Endothelial cell of umbilical vein (primary cell): ENCODE measurements at regions not wholly inside any gene's neighbourhood (a gene's known extent, or its start where the extent isn't known, plus 50 kb on each side); places are given as distances from the start of the nearest gene placed in this dataset.

Experiments used
- EZH2 ChIP-seq: IDR thresholded peaks from 2 replicates; pipeline ENCODE4 v1.6.1; 2012; ENCODE audit warnings: borderline replicate concordance, low read depth, mild to moderate bottlenecking, moderate library complexity, low read length, inconsistent platforms; ENCODE audit not compliant: severe bottlenecking
- FOS ChIP-seq: IDR thresholded peaks from 2 replicates; pipeline ENCODE4 v1.6.1; 2011; ENCODE audit warnings: mild to moderate bottlenecking, low read length, moderate library complexity, borderline replicate concordance; ENCODE audit not compliant: insufficient read depth
- JUN ChIP-seq: IDR thresholded peaks from 2 replicates; pipeline ENCODE4 v1.6.1; 2011; ENCODE audit warnings: borderline replicate concordance, low read depth; ENCODE audit not compliant: insufficient read length, insufficient read depth
- POLR2A ChIP-seq: IDR thresholded peaks from 2 replicates; pipeline ENCODE4 v1.6.1; 2012; ENCODE audit warnings: low read depth, mild to moderate bottlenecking, control low read depth, low read length
- POLR2AphosphoS5 ChIP-seq: IDR thresholded peaks from 2 replicates; pipeline ENCODE4 v1.6.1; 2012; ENCODE audit warnings: low read depth, mild to moderate bottlenecking, control low read depth, low read length, moderate library complexity; ENCODE audit not compliant: insufficient read depth
- TF ChIP-seq, protein P1 (sequence below), 2 donors: IDR thresholded peaks; 1 replicate in 1 of 2; 2 replicates in 1 of 2; pipeline ENCODE4 v1.5.1; 2011; ENCODE audit warnings: low read length in 2 of 2, mild to moderate bottlenecking in 2 of 2, moderate library complexity in 2 of 2, control low read depth in 1 of 2, inconsistent platforms in 1 of 2, low read depth in 1 of 2; ENCODE audit not compliant: insufficient read depth in 1 of 2; ENCODE audit errors: extremely low read depth in 1 of 2

DNA sequence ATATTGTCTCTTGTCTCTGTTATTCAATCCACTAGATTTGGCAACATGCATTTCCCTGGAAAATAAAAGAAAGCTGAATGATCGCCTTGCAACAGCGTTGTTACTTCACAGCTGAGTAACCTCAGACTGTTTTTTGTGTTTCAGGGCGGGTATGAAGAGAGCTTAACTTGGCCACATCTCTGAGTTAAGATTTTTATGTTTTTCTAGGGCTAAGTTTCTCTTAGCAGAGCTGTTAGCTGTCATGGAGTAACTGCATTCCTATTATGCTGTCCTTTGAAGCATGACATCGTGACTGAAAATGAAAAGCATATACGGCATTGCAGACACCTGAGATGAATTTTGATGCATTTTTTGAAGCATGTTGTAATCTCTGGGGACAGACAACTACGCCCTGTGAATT lies 1798.9 kb downstream of the PCDH7 start:
- TF ChIP-seq FOS (no peak), POLR2A (no peak), EZH2 (no peak), POLR2AphosphoS5 (no peak), JUN (no peak)
- TF ChIP-seq, protein P1, sequence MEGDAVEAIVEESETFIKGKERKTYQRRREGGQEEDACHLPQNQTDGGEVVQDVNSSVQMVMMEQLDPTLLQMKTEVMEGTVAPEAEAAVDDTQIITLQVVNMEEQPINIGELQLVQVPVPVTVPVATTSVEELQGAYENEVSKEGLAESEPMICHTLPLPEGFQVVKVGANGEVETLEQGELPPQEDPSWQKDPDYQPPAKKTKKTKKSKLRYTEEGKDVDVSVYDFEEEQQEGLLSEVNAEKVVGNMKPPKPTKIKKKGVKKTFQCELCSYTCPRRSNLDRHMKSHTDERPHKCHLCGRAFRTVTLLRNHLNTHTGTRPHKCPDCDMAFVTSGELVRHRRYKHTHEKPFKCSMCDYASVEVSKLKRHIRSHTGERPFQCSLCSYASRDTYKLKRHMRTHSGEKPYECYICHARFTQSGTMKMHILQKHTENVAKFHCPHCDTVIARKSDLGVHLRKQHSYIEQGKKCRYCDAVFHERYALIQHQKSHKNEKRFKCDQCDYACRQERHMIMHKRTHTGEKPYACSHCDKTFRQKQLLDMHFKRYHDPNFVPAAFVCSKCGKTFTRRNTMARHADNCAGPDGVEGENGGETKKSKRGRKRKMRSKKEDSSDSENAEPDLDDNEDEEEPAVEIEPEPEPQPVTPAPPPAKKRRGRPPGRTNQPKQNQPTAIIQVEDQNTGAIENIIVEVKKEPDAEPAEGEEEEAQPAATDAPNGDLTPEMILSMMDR (IDR thresholded peaks at IDR 0.05; ENCODE audit: extremely low read depth in 1 of 2, insufficient read depth in 1 of 2, low read depth in 1 of 2, low read length in 2 of 2) = no peak
